Superior temporal gyrus (tissue), 1 donor: ENCODE measurements at regions not wholly inside any gene's neighbourhood (a gene's known extent, or its start where the extent isn't known, plus 50 kb on each side); places are given as distances from the start of the nearest gene placed in this dataset.

Experiments
- DNase-seq: peaks from one replicate; pipeline ENCODE4 v3.0.0-alpha.2; 2016; ENCODE audit errors: extremely low spot score

GRCh38 chr1:58003059-58003458 is 543.5 kb downstream of the OMA1 start:
- no peak for DNase-seq

- DNase-seq: no peak
These were observed 545.7 kb downstream of the OMA1 start for GRCh38 chr1:58000821-58001220.

GRCh38 chr1:58000116-58000515 is 546.4 kb downstream of the OMA1 start:
- DNase-seq: no peak

GRCh38 chr1:57996400-57996799 is 550.1 kb downstream of the OMA1 start:
- DNase-seq: no peak

- DNase-seq: no peak
These were observed 555.2 kb downstream of the OMA1 start for GRCh38 chr1:57991289-57991688.

- DNase-seq: no peak
These were observed 556.6 kb downstream of the OMA1 start for GRCh38 chr1:57989877-57990276.

GRCh38 chr1:57987523-57987922 is 559.0 kb downstream of the OMA1 start:
- DNase-seq: no peak

GRCh38 chr1:57986432-57986831 is 560.1 kb downstream of the OMA1 start:
- no peak for DNase-seq

GRCh38 chr1:57984277-57984676 is 560.4 kb upstream of the DAB1 start:
- no peak for DNase-seq

- no peak for DNase-seq
These were observed 559.6 kb upstream of the DAB1 start for GRCh38 chr1:57983441-57983840.

GRCh38 chr1:57982852-57983251 is 559.0 kb upstream of the DAB1 start:
- DNase-seq: no peak

GRCh38 chr1:57976216-57976615 is 552.4 kb upstream of the DAB1 start:
- DNase-seq: no peak

GRCh38 chr1:57968321-57968720 is 544.5 kb upstream of the DAB1 start:
- DNase-seq: peak; percentile 38

- DNase-seq: no peak
These were observed 543.0 kb upstream of the DAB1 start for GRCh38 chr1:57966751-57967406.

GRCh38 chr1:57966340-57966739 is 542.5 kb upstream of the DAB1 start:
- no peak for DNase-seq

GRCh38 chr1:57963581-57963980 is 539.7 kb upstream of the DAB1 start:
- DNase-seq: no peak

GRCh38 chr1:57959531-57960241 is 535.8 kb upstream of the DAB1 start:
- DNase-seq: peak; percentile 57

- DNase-seq: no peak
These were observed 533.7 kb upstream of the DAB1 start for GRCh38 chr1:57957576-57957975.

- DNase-seq: no peak
These were observed 527.5 kb upstream of the DAB1 start for GRCh38 chr1:57951390-57951789.

GRCh38 chr1:57949168-57949567 is 525.3 kb upstream of the DAB1 start:
- DNase-seq: no peak

GRCh38 chr1:57947471-57947870 is 523.6 kb upstream of the DAB1 start:
- DNase-seq: no peak

GRCh38 chr1:57945045-57945444 is 521.2 kb upstream of the DAB1 start:
- no peak for DNase-seq

GRCh38 chr1:57943365-57943764 is 519.5 kb upstream of the DAB1 start:
- DNase-seq: no peak

GRCh38 chr1:57934745-57935144 is 510.9 kb upstream of the DAB1 start:
- DNase-seq: no peak
